Panc1 (cell line): ENCODE measurements at regions not wholly inside any gene's neighbourhood (a gene's known extent, or its start where the extent isn't known, plus 50 kb on each side); places are given as distances from the start of the nearest gene placed in this dataset.

Source experiments
- ATAC-seq: fragments of 200-7000 bp; cut with Tn5 transposase; 2 replicates; pipeline ENCODE4 v1.9.1; 2020; ENCODE audit warnings: mild to moderate bottlenecking, moderate library complexity
- BruUV-seq: library from RNA; stranded (reverse); fragments of 400-500 nt; replicated peaks from 2 replicates; lab custom pipeline; 2021; lab: Mats Ljungman, UMichigan
- CTCF ChIA-PET: fragments of 300-600 bp; sonication (Branson Sonifier 250); formaldehyde crosslinking; loops from one replicate; lab custom pipeline; 2022; ENCODE audit warnings: antibody characterized with exemption; lab: Charles Lee
- POLR2A ChIA-PET: fragments of 300-600 bp; sonication (Branson Sonifier 250); formaldehyde crosslinking; loops from one replicate; lab custom pipeline; 2022; ENCODE audit warnings: antibody characterized with exemption; lab: Charles Lee
- DNase-seq: peaks from one replicate; pipeline ENCODE4 v3.0.0-alpha.2; 2010; ENCODE audit warnings: low read depth, low spot score
- H3K27ac ChIP-seq: 2 replicates; pipeline ENCODE4 v1.5.1; 2011; ENCODE audit warnings: mild to moderate bottlenecking, low read length, inconsistent platforms
- H3K27me3 ChIP-seq: fragments of 200-500 bp; sonication (Bioruptor generic); 2 replicates; pipeline ENCODE4 v1.6.0; 2014; ENCODE audit warnings: low read length, inconsistent platforms; ENCODE audit not compliant: control insufficient read depth, insufficient read depth
- H3K36me3 ChIP-seq: fragments of 200-500 bp; sonication (Bioruptor generic); 2 replicates; pipeline ENCODE4 v1.5.1; 2014; ENCODE audit warnings: inconsistent platforms, mild to moderate bottlenecking, low read length, moderate library complexity; ENCODE audit not compliant: control insufficient read depth, insufficient read depth
- H3K4me1 ChIP-seq: 2 replicates; pipeline ENCODE4 v1.5.1; 2011; ENCODE audit warnings: inconsistent platforms, mild to moderate bottlenecking, low read length, moderate library complexity; ENCODE audit not compliant: control insufficient read depth, insufficient read depth
- H3K4me3 ChIP-seq, 2 experiments: 2 replicates each; pipeline ENCODE4 v1.5.1; 2011 to 2012; ENCODE audit warnings: low read depth in 2 of 2, low read length in 2 of 2, mild to moderate bottlenecking in 2 of 2, inconsistent platforms in 1 of 2, moderate library complexity in 1 of 2
- H3K9me3 ChIP-seq: fragments of 200-500 bp; sonication (Bioruptor generic); 2 replicates; pipeline ENCODE4 v1.5.1; 2014; ENCODE audit warnings: low read depth, mild to moderate bottlenecking, inconsistent platforms, low read length, moderate library complexity; ENCODE audit not compliant: control insufficient read depth, insufficient read depth
- CTCF ChIP-seq: fragments of 450-650 bp; IDR thresholded peaks from 2 replicates; pipeline ENCODE4 v1.5.1; 2017; ENCODE audit warnings: mild to moderate bottlenecking
- POLR2AphosphoS5 ChIP-seq: IDR thresholded peaks from 2 replicates; pipeline ENCODE4 v1.6.1; 2012; ENCODE audit warnings: mild to moderate bottlenecking, low read depth, low read length, moderate library complexity
- REST ChIP-seq, 2 experiments: IDR thresholded peaks; 2 replicates each; pipeline ENCODE4 v1.6.1; 2011 to 2012; ENCODE audit warnings: low read depth in 2 of 2, control low read depth in 1 of 2, low read length in 1 of 2, mild to moderate bottlenecking in 1 of 2, moderate library complexity in 1 of 2; ENCODE audit not compliant: insufficient read depth in 1 of 2
- SIN3A ChIP-seq: IDR thresholded peaks from 2 replicates; pipeline ENCODE4 v1.6.1; 2012; ENCODE audit warnings: low read depth, mild to moderate bottlenecking, low read length, moderate library complexity, borderline replicate concordance; ENCODE audit not compliant: insufficient read depth
- TCF7L2 ChIP-seq: IDR thresholded peaks from 2 replicates; pipeline ENCODE4 v1.6.1; 2011; ENCODE audit warnings: mild to moderate bottlenecking, low read depth, low read length, inconsistent platforms
- in situ Hi-C: cut with HindIII; loops from 2 replicates; pipeline ENCODE4 v1.10.0; 2016; ENCODE audit warnings: low sequenced_read_pairs, low pct_unique_long_range_greater_than_20kb
- intact Hi-C: fragments of 100-400 bp; cut with micrococcal nuclease; formaldehyde crosslinking; loops from one replicate; pipeline ENCODE4 v1.10.0; 2022; ENCODE audit not compliant: unreplicated experiment

GRCh38 chr14:53470351-53471043, 317.4 kb upstream of the DDHD1 start:
- Histone ChIP-seq H3K36me3 (no peaks in the 10 kb centered on the region), H3K27me3 (no peaks in the 10 kb centered on the region), H3K4me1 (no peaks in the 10 kb centered on the region), H3K4me3 (no peak overlapping the region), H3K9me3 (no peaks in the 10 kb centered on the region), H3K27ac (no peak overlapping the region)
- no peak for DNase-seq
- ChIA-PET CTCF (no interaction called here), POLR2A (no interaction called here)
- no peak for ATAC-seq
- intact Hi-C loops, result no loop called here
- no TSS peak for BruUV-seq
- in situ Hi-C loops, result no loop called here
- TF ChIP-seq CTCF, result no peak
- no peak for TF ChIP-seq TCF7L2
- no peak for TF ChIP-seq SIN3A

DNA sequence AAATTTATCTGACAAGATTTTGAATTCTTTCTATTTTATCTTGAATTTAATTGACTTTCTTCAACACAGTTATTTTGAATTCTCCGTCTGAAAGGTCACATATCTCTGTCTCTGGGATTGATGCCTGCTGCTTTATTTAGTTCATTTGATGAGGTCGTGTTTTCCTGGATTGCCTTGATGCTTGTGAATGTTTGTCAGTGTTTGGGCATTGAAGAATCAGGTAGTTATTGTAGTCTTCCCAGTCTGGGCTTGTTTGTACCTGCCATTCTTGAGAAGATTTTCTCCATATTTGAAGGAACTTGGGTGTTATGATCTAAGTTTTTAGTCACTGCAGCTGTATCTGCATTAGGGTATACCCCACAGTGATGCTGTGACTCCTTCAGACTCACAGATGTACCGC, 315.8 kb upstream of the DDHD1 start:
- DNase-seq (no peak), ATAC-seq (no peak)
- intact Hi-C loops (no loop called here), in situ Hi-C loops (no loop called here)
- H3K27me3 ChIP-seq, result no peaks in the 10 kb centered on the region
- no peak overlapping the region for H3K27ac ChIP-seq
- no peaks in the 10 kb centered on the region for H3K4me1 ChIP-seq
- CTCF ChIA-PET, result no interaction called here
- POLR2A ChIA-PET, result no interaction called here
- no peak overlapping the region for H3K4me3 ChIP-seq
- H3K9me3 ChIP-seq, result no peaks in the 10 kb centered on the region
- TF ChIP-seq POLR2AphosphoS5 (no peak), CTCF (no peak), REST (IDR thresholded peaks at IDR 0.05; ENCODE audit: insufficient read depth in 1 of 2, low read depth in 2 of 2, low read length in 1 of 2) (no peak), TCF7L2 (no peak), SIN3A (no peak)
- H3K36me3 ChIP-seq, result no peaks in the 10 kb centered on the region
- no TSS peak for BruUV-seq
